Activated CD4-positive, alpha-beta T cell treated with anti-CD3 and anti-CD28 coated beads, Interleukin-2, amount 50 U/mL, for 48 hours (primary cell): ENCODE measurements at regions not wholly inside any gene's neighbourhood (a gene's known extent, or its start where the extent isn't known, plus 50 kb on each side); places are given as distances from the start of the nearest gene placed in this dataset.

Experiments used
- DNase-seq, 2 experiments: peaks; one replicate each; pipeline ENCODE4 v3.0.0-alpha.2; 2020

- DNase-seq = no peak
Observed at GRCh38 chr13:105471673-105472072, 1063.8 kb downstream of the EFNB2 start.

GRCh38 chr13:105466376-105466775 lies 1069.1 kb downstream of the EFNB2 start:
- DNase-seq = no peak

- DNase-seq = no peak
Observed at GRCh38 chr13:105465745-105466144, 1069.7 kb downstream of the EFNB2 start, which contains the start of gene DAOA. TSS of gene DAOA (plus strand) at chr13:105466045.

GRCh38 chr13:105465251-105465650 lies 1070.2 kb downstream of the EFNB2 start:
- DNase-seq = no peak

GRCh38 chr13:105464249-105464648 lies 1071.2 kb downstream of the EFNB2 start:
- no peak for DNase-seq

- DNase-seq = no peak
Observed at GRCh38 chr13:105463011-105463501, 1072.4 kb downstream of the EFNB2 start.

- DNase-seq = no peak
Observed at GRCh38 chr13:105462098-105462497, 1073.4 kb downstream of the EFNB2 start.

- DNase-seq = no peak
Observed at GRCh38 chr13:105452895-105453294, 1082.6 kb downstream of the EFNB2 start.

GRCh38 chr13:105450784-105451183 lies 1084.7 kb downstream of the EFNB2 start:
- no peak for DNase-seq

- DNase-seq = no peak
Observed at GRCh38 chr13:105448811-105449210, 1086.7 kb downstream of the EFNB2 start.

GRCh38 chr13:105446197-105446596 lies 1089.3 kb downstream of the EFNB2 start:
- DNase-seq = no peak

GRCh38 chr13:105445796-105446195 lies 1089.7 kb downstream of the EFNB2 start:
- DNase-seq = no peak

GRCh38 chr13:105442949-105443699 lies 1092.3 kb downstream of the EFNB2 start:
- DNase-seq = no peak

GRCh38 chr13:105442040-105442439 lies 1093.4 kb downstream of the EFNB2 start:
- no peak for DNase-seq

GRCh38 chr13:105441051-105441750 lies 1094.3 kb downstream of the EFNB2 start:
- no peak for DNase-seq

GRCh38 chr13:105436943-105437342 lies 1098.5 kb downstream of the EFNB2 start:
- DNase-seq = no peak

GRCh38 chr13:105432438-105432837 lies 1103.0 kb downstream of the EFNB2 start:
- DNase-seq = no peak

GRCh38 chr13:105428811-105429210 lies 1106.7 kb downstream of the EFNB2 start:
- DNase-seq = no peak

GRCh38 chr13:105426441-105426840 lies 1109.0 kb downstream of the EFNB2 start:
- no peak for DNase-seq

GRCh38 chr13:105414639-105415038 lies 1120.8 kb downstream of the EFNB2 start:
- no peak for DNase-seq

- DNase-seq = no peak
Observed at GRCh38 chr13:105412171-105412570, 1123.3 kb downstream of the EFNB2 start.

GRCh38 chr13:105410602-105411001 lies 1124.9 kb downstream of the EFNB2 start:
- peak; percentile 39 to 41 for DNase-seq

GRCh38 chr13:105406551-105406950 lies 1128.9 kb downstream of the EFNB2 start:
- DNase-seq = no peak

- no peak for DNase-seq
Observed at GRCh38 chr13:105403086-105403485, 1132.4 kb downstream of the EFNB2 start.
